ENCODE measurements at regions not wholly inside any gene's neighbourhood (a gene's known extent, or its start where the extent isn't known, plus 50 kb on each side); places are given as distances from the start of the nearest gene placed in this dataset.
"Not testable (repeated sequence)": the region's sequence is repeated elsewhere in the genome, so short reads cannot be mapped to it uniquely, and the experiment has no call there.

- WGBS, 5 donors, result 84 to 91% (median 89%) methylated on average over 16 of the region's 16 CpGs
These were observed 486.7 kb upstream of the SALL3 start for GRCh38 chr18:78492813-78493371.

GRCh38 chr18:78493490-78493889, 486.1 kb upstream of the SALL3 start:
- intact Hi-C loops (cut with DNase I; ENCODE audit: low total_unique reads); DNase-seq; H3K27me3 ChIP-seq (replicated peaks in 1 of 7); H3K4me3 ChIP-seq; H3K36me3 ChIP-seq; H3K4me1 ChIP-seq; H3K27ac ChIP-seq: not testable (repeated sequence)
- peaks cover 0 to 40% (median 27%) of the 10 kb centered on the region in 8 donors for H3K9me3 ChIP-seq
- WGBS, 5 donors, result 29 to 43% (median 39%) methylated on average over 4 to 5 of the region's 5 CpGs

More at GRCh38 chr18:78492813-78493371, 486.7 kb upstream of the SALL3 start:
- Histone ChIP-seq H3K4me3 (no peak overlapping the region), H3K27ac (no peak overlapping the region), H3K9me3 (peaks cover 0 to 40% (median 27%) of the 10 kb centered on the region in 8 donors), H3K36me3 (no peaks in the 10 kb centered on the region), H3K27me3 (replicated peaks in 1 of 7) (no peaks in the 10 kb centered on the region), H3K4me1 (no peaks in the 10 kb centered on the region)
- TF ChIP-seq POLR2A (IDR thresholded peaks at IDR 0.05) (no peak), POLR2AphosphoS5 (IDR thresholded peaks at IDR 0.05) (no peak), CTCF (IDR thresholded peaks at IDR 0.05 in 8 of 11, conservative IDR thresholded peaks at IDR 0.05 in 3 of 11) (no peak)
- DNase-seq, result no peak
- intact Hi-C loops (cut with DNase I; ENCODE audit: low total_unique reads), result no loop called here

GRCh38 chr18:78494204-78495085, 485.2 kb upstream of the SALL3 start:
- no peak for DNase-seq
- intact Hi-C loops (cut with DNase I; ENCODE audit: low total_unique reads), result no loop called here
- H3K4me3 ChIP-seq, result no peak overlapping the region
- no peaks in the 10 kb centered on the region for H3K36me3 ChIP-seq
- TF ChIP-seq CTCF (IDR thresholded peaks at IDR 0.05 in 8 of 11, conservative IDR thresholded peaks at IDR 0.05 in 3 of 11) (no peak), POLR2AphosphoS5 (IDR thresholded peaks at IDR 0.05) (no peak), POLR2A (IDR thresholded peaks at IDR 0.05) (no peak)
- peaks cover 0 to 40% (median 27%) of the 10 kb centered on the region in 8 donors for H3K9me3 ChIP-seq
- WGBS, 5 donors, result 82 to 89% (median 83%) methylated on average over 21 to 22 of the region's 22 CpGs
- H3K27me3 ChIP-seq (replicated peaks in 1 of 7), result no peaks in the 10 kb centered on the region
- H3K27ac ChIP-seq, result no peak overlapping the region
- no peaks in the 10 kb centered on the region for H3K4me1 ChIP-seq

GRCh38 chr18:78495550-78495949, 484.1 kb upstream of the SALL3 start:
- no peak for DNase-seq
- Histone ChIP-seq H3K27me3 (replicated peaks in 1 of 7) (no peaks in the 10 kb centered on the region), H3K27ac (no peak overlapping the region), H3K9me3 (peaks cover 0 to 45% (median 26%) of the 10 kb centered on the region in 8 donors), H3K4me3 (no peak overlapping the region), H3K4me1 (no peaks in the 10 kb centered on the region), H3K36me3 (no peaks in the 10 kb centered on the region)
- no peak for TF ChIP-seq CTCF (IDR thresholded peaks at IDR 0.05 in 8 of 11, conservative IDR thresholded peaks at IDR 0.05 in 3 of 11)
- no peak for TF ChIP-seq POLR2A (IDR thresholded peaks at IDR 0.05)
- WGBS, 5 donors, result 93 to 97% (median 93%) methylated on average over 14 of the region's 14 CpGs
- intact Hi-C loops (cut with DNase I; ENCODE audit: low total_unique reads), result no loop called here

All from spleen (tissue), 11 donors.